MM.1S (cell line): ENCODE measurements at regions not wholly inside any gene's neighbourhood (a gene's known extent, or its start where the extent isn't known, plus 50 kb on each side); places are given as distances from the start of the nearest gene placed in this dataset.

ENCODE experiments used
- CTCF ChIP-seq: fragments of 300-600 bp; sonication (generic); IDR thresholded peaks from 2 replicates; pipeline ENCODE4 v1.5.1; 2016; ENCODE audit warnings: antibody characterized with exemption, low read length, mixed read lengths
- EZH2 ChIP-seq: fragments of 300-600 bp; sonication (generic); optimal IDR thresholded peaks from 2 replicates; pipeline ENCODE3; 2017; ENCODE audit warnings: low read depth, mild to moderate bottlenecking, antibody characterized with exemption, low read length, mixed read lengths
- EZH2phosphoT487 ChIP-seq: fragments of 300-600 bp; sonication (generic); IDR thresholded peaks from 2 replicates; pipeline ENCODE4 v1.6.1; 2018; ENCODE audit warnings: antibody characterized with exemption, low read length

GRCh38 chr6:44706011-44706410, 318.5 kb downstream of the CDC5L start:
- no peak for TF ChIP-seq CTCF
- TF ChIP-seq EZH2: no peak
- TF ChIP-seq EZH2phosphoT487: no peak
